Calu3 (cell line): ENCODE measurements at regions not wholly inside any gene's neighbourhood (a gene's known extent, or its start where the extent isn't known, plus 50 kb on each side); places are given as distances from the start of the nearest gene placed in this dataset.

Experiments
- BruUV-seq: library from RNA; stranded (reverse); fragments of 400-500 nt; replicated peaks from 2 replicates; lab custom pipeline; 2021; lab: Mats Ljungman, UMichigan
- CTCF ChIA-PET: fragments of 300-600 bp; sonication (Branson Sonifier 250); formaldehyde crosslinking; loops from one replicate; lab custom pipeline; 2022; ENCODE audit warnings: antibody characterized with exemption; lab: Charles Lee
- DNase-seq: peaks from one replicate; pipeline ENCODE4 v3.0.0; 2022
- H3K27ac Mint-ChIP-seq: one replicate; pipeline ENCODE4 v1.8.0; 2022; ENCODE audit warnings: mixed read lengths; ENCODE audit not compliant: unreplicated experiment
- H3K27me3 Mint-ChIP-seq: one replicate; pipeline ENCODE4 v1.8.0; 2022; ENCODE audit warnings: mixed read lengths; ENCODE audit not compliant: unreplicated experiment
- H3K36me3 Mint-ChIP-seq: one replicate; pipeline ENCODE4 v1.8.0; 2022; ENCODE audit warnings: mild to moderate bottlenecking, moderate library complexity, mixed read lengths; ENCODE audit not compliant: insufficient read depth, unreplicated experiment
- H3K4me1 Mint-ChIP-seq: one replicate; pipeline ENCODE4 v1.8.0; 2022; ENCODE audit warnings: mild to moderate bottlenecking, low read depth, mixed read lengths; ENCODE audit not compliant: unreplicated experiment
- H3K4me3 Mint-ChIP-seq: one replicate; pipeline ENCODE4 v1.8.0; 2022; ENCODE audit warnings: mild to moderate bottlenecking, low read depth, moderate library complexity, mixed read lengths; ENCODE audit not compliant: unreplicated experiment
- H3K9me3 Mint-ChIP-seq: one replicate; pipeline ENCODE4 v1.8.0; 2022; ENCODE audit warnings: low read depth, mixed read lengths; ENCODE audit not compliant: unreplicated experiment
- intact Hi-C: fragments of 100-400 bp; cut with micrococcal nuclease; formaldehyde crosslinking; loops from one replicate; pipeline ENCODE4 v1.10.0; 2022; ENCODE audit not compliant: unreplicated experiment
- TF ChIP-seq, protein P1 (sequence below): fragments of 200-600 bp; IDR thresholded peaks from one replicate; pipeline ENCODE4 v1.8.0; 2022; ENCODE audit warnings: antibody characterized with exemption; ENCODE audit not compliant: unreplicated experiment

DNA sequence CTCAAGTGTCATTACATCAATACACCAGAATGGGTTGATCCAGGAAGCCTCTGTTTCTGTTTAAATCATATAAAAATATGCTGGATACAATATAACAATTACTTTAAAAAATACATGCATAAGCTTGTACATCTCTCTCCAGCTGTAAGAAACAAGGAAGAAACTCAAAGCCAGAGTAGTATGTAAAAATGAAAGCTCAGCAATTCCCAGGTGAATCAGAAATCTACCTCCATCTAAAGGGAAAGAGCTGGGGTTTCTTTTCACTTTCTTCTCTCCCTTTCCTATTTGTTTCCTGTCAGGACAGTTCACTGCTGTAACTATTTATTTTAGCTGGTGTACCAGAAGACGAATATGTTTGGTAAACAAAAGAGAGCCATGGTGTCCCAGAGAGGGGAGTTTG is 301.0 kb upstream of the C1orf87 start:
- Mint-ChIP-seq H3K4me1 (no peaks in the 10 kb centered on the region), H3K9me3 (peaks cover 9% of the 10 kb centered on the region), H3K36me3 (no peaks in the 10 kb centered on the region), H3K27me3 (no peaks in the 10 kb centered on the region), H3K4me3 (no peak overlapping the region), H3K27ac (no peak overlapping the region)
- intact Hi-C loops = no loop called here
- no TSS peak for BruUV-seq
- CTCF ChIA-PET = interaction anchor here (1.0 kb wide), 1 partner anchor 10 kb away, joined by 3 read pairs; no protein-coding TSS in a partner anchor
- TF ChIP-seq, protein P1, sequence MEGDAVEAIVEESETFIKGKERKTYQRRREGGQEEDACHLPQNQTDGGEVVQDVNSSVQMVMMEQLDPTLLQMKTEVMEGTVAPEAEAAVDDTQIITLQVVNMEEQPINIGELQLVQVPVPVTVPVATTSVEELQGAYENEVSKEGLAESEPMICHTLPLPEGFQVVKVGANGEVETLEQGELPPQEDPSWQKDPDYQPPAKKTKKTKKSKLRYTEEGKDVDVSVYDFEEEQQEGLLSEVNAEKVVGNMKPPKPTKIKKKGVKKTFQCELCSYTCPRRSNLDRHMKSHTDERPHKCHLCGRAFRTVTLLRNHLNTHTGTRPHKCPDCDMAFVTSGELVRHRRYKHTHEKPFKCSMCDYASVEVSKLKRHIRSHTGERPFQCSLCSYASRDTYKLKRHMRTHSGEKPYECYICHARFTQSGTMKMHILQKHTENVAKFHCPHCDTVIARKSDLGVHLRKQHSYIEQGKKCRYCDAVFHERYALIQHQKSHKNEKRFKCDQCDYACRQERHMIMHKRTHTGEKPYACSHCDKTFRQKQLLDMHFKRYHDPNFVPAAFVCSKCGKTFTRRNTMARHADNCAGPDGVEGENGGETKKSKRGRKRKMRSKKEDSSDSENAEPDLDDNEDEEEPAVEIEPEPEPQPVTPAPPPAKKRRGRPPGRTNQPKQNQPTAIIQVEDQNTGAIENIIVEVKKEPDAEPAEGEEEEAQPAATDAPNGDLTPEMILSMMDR = no peak
- DNase-seq = no peak

DNA sequence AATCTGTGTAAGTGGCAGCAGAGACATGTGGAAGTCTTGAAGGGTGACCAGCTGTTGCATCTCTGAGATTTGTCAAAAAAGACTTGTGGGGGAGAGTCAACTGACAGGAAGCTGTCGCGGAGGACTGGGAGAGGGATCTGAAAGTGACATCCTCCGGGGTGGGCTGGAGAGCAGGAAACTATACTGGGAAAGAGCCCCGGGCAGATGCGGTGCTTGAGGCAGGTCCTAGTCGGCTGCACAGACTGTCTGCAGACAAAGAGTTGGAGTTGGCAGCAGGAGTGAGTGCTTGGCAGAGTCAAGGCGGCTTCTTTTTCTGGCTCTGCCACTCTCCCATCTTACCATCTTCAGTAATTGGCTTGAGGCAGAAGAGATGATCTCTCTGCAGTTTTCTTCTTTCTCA is 294.0 kb upstream of the C1orf87 start:
- TF ChIP-seq, protein P1 = no peak
- Mint-ChIP-seq H3K36me3 (no peaks in the 10 kb centered on the region), H3K27me3 (no peaks in the 10 kb centered on the region), H3K9me3 (no peaks in the 10 kb centered on the region), H3K4me3 (no peak overlapping the region), H3K4me1 (no peaks in the 10 kb centered on the region), H3K27ac (no peak overlapping the region)
- intact Hi-C loops = no loop called here
- CTCF ChIA-PET = interaction anchor here (0.7 kb wide), 1 partner anchor 107 kb away, joined by 3 read pairs; no protein-coding TSS in a partner anchor
- BruUV-seq = no TSS peak
- no peak for DNase-seq

DNA sequence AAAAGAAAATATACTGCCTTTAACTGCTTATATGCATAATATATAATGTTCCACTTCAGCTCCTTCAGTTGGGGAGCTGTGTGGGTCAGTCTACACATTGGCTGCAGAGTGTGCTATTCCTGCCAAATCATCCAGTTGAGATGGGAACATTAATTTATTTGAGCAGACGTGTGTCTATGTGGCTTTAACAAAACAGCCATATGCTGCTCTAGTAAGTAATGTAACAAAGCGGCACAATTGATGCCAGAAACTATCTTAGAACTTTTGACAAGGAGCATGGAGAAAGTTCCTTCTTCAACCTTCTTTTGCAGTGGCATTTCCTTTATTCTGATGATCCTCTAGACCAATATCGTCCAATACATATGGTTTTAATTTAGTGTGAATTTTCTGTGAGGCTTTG is 285.9 kb upstream of the C1orf87 start:
- Mint-ChIP-seq H3K27ac (no peak overlapping the region), H3K27me3 (no peaks in the 10 kb centered on the region), H3K36me3 (no peaks in the 10 kb centered on the region), H3K4me3 (no peak overlapping the region), H3K4me1 (no peaks in the 10 kb centered on the region), H3K9me3 (peaks cover 3% of the 10 kb centered on the region)
- TF ChIP-seq, protein P1 = no peak
- CTCF ChIA-PET = no interaction called here
- DNase-seq = no peak
- intact Hi-C loops = no loop called here
- BruUV-seq = no TSS peak

DNA sequence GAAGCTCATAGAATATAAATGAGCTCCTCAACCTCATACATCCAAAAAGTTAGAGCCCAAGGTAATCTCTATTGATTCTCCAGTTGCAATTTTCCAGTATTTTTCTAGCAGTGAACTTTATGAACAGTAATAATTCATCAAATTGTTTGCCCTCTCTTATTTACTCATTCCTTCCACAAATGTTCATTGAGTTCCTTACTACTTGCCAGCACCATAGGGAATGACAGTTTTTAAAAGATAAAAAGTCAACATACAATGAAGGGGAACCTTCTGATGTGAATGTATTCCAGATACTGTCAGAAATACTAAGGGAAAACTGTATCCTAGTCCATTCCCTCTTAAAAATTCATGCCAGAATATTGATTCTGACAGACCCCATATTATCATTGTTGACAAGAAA is 277.0 kb upstream of the C1orf87 start:
- TF ChIP-seq, protein P1 = no peak
- DNase-seq = no peak
- H3K9me3 Mint-ChIP-seq = no peaks in the 10 kb centered on the region
- CTCF ChIA-PET = no interaction called here
- no peak overlapping the region for H3K27ac Mint-ChIP-seq
- H3K27me3 Mint-ChIP-seq = no peaks in the 10 kb centered on the region
- intact Hi-C loops = no loop called here
- no peak overlapping the region for H3K4me3 Mint-ChIP-seq
- H3K4me1 Mint-ChIP-seq = no peaks in the 10 kb centered on the region
- no peaks in the 10 kb centered on the region for H3K36me3 Mint-ChIP-seq
- no TSS peak for BruUV-seq
